Upper lobe of left lung (tissue), 6 donors: ENCODE measurements at regions not wholly inside any gene's neighbourhood (a gene's known extent, or its start where the extent isn't known, plus 50 kb on each side); places are given as distances from the start of the nearest gene placed in this dataset.

Source experiments
- ATAC-seq, 2 donors: fragments of 200-7000 bp; cut with Tn5 transposase; one replicate each; pipeline ENCODE4 v1.9.1; 2022; ENCODE audit warnings: mild to moderate bottlenecking in 2 of 2, moderate library complexity in 2 of 2; ENCODE audit not compliant: low FRiP score in 2 of 2
- DNase-seq, 2 donors: peaks; one replicate each; pipeline ENCODE4 v3.0.0-alpha.2; 2019 to 2020
- H3K27ac ChIP-seq, 4 donors: fragments of 200-600 bp; sonication (generic); one replicate each; pipeline ENCODE4 v1.5.1; 2016 to 2019
- H3K27me3 ChIP-seq, 4 donors: fragments of 200-600 bp; sonication (generic); one replicate each; pipeline ENCODE4 v1.5.1; 2017 to 2019
- H3K36me3 ChIP-seq, 4 donors: fragments of 200-600 bp; sonication (generic); one replicate each; pipeline ENCODE4 v1.5.1; 2016 to 2019
- H3K4me1 ChIP-seq, 4 donors: fragments of 200-600 bp; sonication (generic); one replicate each; pipeline ENCODE4 v1.5.1; 2018 to 2019
- H3K4me3 ChIP-seq, 4 donors: fragments of 200-600 bp; sonication (generic); one replicate each; pipeline ENCODE4 v1.5.1; 2017 to 2019; ENCODE audit warnings: mild to moderate bottlenecking in 2 of 4, moderate library complexity in 1 of 4
- H3K9me3 ChIP-seq, 4 donors: fragments of 200-600 bp; sonication (generic); one replicate each; pipeline ENCODE4 v1.5.1; 2018 to 2019
- EP300 ChIP-seq, 4 donors: sonication (generic); formaldehyde crosslinking; IDR thresholded peaks; one replicate each; pipeline ENCODE4 v1.5.1; 2017; ENCODE audit warnings: antibody characterized with exemption in 4 of 4, control low read depth in 2 of 4
- POLR2A ChIP-seq, 4 donors: fragments of 450-650 bp; IDR thresholded peaks; one replicate each; pipeline ENCODE4 v1.5.1; 2016 to 2017; ENCODE audit warnings: antibody characterized with exemption in 4 of 4, mild to moderate bottlenecking in 2 of 4
- POLR2AphosphoS5 ChIP-seq, 2 donors: sonication (generic); formaldehyde crosslinking; IDR thresholded peaks; one replicate each; pipeline ENCODE4 v1.5.1; 2017; ENCODE audit warnings: antibody characterized with exemption in 2 of 2
- WGBS, 2 donors: methylation state at CpG; one replicate each; pipeline ENCODE4 v1.1.5; 2017 to 2018; 5-methylcytosine and 5-hydroxymethylcytosine counted together
- TF ChIP-seq, protein P1 (sequence below), 6 experiments: fragments of 450-650 bp in 4 of 6; fragments of 200-600 bp in 2 of 6; sonication (generic) in 2 of 6; IDR thresholded peaks; one replicate each; pipeline ENCODE4 v1.5.1; 2016 to 2019; ENCODE audit warnings: antibody characterized with exemption in 6 of 6
- donor health status: DM: no; HTN: no; CAD: no; lungs with moderate emphysema.
- donor health status: DM: no; HTN: yes; CAD: no; lungs with severe emphysema.

DNA sequence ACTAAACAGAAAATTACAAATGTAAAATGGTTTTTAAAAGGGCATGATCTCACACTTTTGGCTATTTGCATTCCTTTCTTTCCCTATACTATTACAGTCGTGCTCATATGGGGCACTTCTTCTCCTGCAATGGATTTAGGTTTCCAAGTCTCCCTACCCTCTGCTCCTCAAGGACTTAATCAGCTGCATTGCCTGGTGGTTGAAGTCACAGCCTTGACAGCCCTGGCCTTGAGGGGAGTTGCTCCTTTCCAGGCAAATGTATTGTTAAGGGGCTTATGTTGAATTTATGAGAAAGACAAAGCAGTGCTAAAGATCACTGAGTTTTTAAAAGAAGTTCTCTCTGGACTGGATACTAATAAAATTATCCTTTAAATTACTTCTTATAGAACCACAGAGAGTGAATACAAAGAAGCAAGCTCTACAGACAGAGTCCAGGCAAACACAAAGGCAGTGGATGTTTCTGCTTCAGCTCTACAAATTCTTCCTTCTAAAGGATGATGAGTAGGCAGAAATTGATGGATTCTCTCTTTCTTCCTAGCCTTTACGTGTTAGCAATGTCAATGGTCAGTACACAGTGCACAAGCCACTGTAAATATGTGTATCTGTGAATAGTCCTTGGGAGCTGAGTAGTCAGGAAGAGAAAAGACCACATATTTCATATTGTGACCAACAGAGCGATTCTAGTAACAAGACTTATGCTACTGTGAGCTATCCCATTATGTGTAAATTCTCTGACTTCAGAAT is 390.9 kb downstream of the TBC1D4 start:
- DNase-seq (no peak), ATAC-seq (no peak)
- no peaks in the 10 kb centered on the region for H3K27me3 ChIP-seq
- H3K4me1 ChIP-seq = no peaks in the 10 kb centered on the region
- 72 to 81% methylated on average over 3 of the region's 3 CpGs for WGBS, 2 donors
- H3K9me3 ChIP-seq = no peaks in the 10 kb centered on the region
- no peak for TF ChIP-seq EP300 (IDR thresholded peaks at IDR 0.05)
- no peak overlapping the region for H3K27ac ChIP-seq
- no peaks in the 10 kb centered on the region for H3K36me3 ChIP-seq
- no peak overlapping the region for H3K4me3 ChIP-seq

DNA sequence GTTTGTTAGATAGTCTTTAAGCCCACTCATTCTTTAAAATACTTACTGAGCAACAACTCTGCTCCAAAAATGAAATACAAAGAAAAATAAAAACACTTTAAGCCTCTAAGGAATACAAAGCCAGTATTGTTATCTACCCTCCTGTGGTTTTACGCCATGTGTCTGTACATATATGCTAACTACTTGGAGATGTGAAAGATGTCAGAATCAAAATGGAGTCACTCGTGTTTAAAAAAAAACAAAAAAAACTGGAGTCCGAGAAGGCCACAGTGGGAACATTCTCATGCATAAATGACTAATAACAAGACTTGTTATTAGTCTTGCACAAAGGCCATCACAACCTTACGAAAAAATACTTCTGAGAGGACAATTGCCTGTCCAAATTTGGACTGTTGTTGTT is 393.1 kb downstream of the TBC1D4 start:
- no peaks in the 10 kb centered on the region for H3K27me3 ChIP-seq
- no peak for ATAC-seq
- DNase-seq = no peak
- WGBS, 2 donors = 82 to 83% methylated on average over 4 of the region's 4 CpGs
- H3K9me3 ChIP-seq = no peaks in the 10 kb centered on the region
- H3K27ac ChIP-seq = no peak overlapping the region
- TF ChIP-seq, protein P1, sequence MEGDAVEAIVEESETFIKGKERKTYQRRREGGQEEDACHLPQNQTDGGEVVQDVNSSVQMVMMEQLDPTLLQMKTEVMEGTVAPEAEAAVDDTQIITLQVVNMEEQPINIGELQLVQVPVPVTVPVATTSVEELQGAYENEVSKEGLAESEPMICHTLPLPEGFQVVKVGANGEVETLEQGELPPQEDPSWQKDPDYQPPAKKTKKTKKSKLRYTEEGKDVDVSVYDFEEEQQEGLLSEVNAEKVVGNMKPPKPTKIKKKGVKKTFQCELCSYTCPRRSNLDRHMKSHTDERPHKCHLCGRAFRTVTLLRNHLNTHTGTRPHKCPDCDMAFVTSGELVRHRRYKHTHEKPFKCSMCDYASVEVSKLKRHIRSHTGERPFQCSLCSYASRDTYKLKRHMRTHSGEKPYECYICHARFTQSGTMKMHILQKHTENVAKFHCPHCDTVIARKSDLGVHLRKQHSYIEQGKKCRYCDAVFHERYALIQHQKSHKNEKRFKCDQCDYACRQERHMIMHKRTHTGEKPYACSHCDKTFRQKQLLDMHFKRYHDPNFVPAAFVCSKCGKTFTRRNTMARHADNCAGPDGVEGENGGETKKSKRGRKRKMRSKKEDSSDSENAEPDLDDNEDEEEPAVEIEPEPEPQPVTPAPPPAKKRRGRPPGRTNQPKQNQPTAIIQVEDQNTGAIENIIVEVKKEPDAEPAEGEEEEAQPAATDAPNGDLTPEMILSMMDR (IDR thresholded peaks at IDR 0.05) = no peak
- TF ChIP-seq POLR2A (IDR thresholded peaks at IDR 0.05) = no peak
- H3K4me3 ChIP-seq = no peak overlapping the region
- H3K36me3 ChIP-seq = no peaks in the 10 kb centered on the region
- H3K4me1 ChIP-seq = no peaks in the 10 kb centered on the region

DNA sequence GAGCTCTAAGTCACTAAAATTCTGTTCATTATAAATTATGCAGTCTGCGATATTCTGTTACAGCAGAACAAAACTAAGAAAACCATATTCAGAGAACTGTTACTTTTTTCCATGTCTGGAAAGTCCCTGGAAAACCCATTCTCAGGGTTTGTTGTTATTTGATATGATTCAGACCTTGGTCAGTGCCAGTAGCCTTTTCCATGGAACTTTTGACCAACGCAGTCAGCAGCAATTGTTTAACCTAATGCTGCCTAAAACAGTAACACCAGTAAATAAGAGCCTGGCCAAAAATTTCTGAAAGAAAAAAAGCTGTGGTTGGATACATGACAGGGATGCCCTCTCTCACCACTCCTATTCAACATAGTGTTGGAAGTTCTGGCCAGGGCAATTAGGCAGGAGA is 402.7 kb downstream of the TBC1D4 start:
- Histone ChIP-seq H3K4me1 (no peaks in the 10 kb centered on the region), H3K27ac (no peak overlapping the region), H3K4me3 (no peak overlapping the region), H3K36me3 (no peaks in the 10 kb centered on the region), H3K27me3 (no peaks in the 10 kb centered on the region), H3K9me3 (no peaks in the 10 kb centered on the region)
- WGBS, 2 donors = 67 to 80% methylated on average over 2 of the region's 2 CpGs
- DNase-seq = no peak
- ATAC-seq = no peak
- no peak for TF ChIP-seq POLR2AphosphoS5 (IDR thresholded peaks at IDR 0.05)
- TF ChIP-seq, protein P1 (IDR thresholded peaks at IDR 0.05) = no peak
- no peak for TF ChIP-seq POLR2A (IDR thresholded peaks at IDR 0.05)
- TF ChIP-seq EP300 (IDR thresholded peaks at IDR 0.05) = no peak

DNA sequence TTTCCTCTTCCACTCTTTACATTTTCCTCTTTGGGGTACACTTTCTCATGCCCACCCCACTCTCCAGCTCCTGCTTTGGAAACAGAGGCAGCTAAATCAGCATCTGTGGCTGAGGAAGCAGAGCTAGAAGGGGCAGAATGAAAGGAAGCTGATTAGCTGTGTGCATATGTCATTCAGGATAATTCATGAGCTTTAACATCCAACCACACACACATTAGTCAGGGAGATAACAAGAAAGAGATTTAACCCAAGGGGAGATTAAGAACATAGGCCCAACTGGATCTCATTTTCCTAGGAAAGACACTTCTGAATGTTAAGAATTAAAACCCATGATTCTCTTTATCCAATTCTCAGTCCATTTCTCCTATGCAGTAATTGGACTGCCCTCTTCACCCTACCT is 405.5 kb downstream of the TBC1D4 start:
- ATAC-seq (no peak), DNase-seq (no peak)
- TF ChIP-seq EP300 (IDR thresholded peaks at IDR 0.05) (no peak), POLR2AphosphoS5 (IDR thresholded peaks at IDR 0.05) (no peak), POLR2A (IDR thresholded peaks at IDR 0.05) (no peak)
- TF ChIP-seq, protein P1 (IDR thresholded peaks at IDR 0.05) = no peak
- Histone ChIP-seq H3K27ac (no peak overlapping the region), H3K9me3 (no peaks in the 10 kb centered on the region), H3K36me3 (no peaks in the 10 kb centered on the region), H3K27me3 (no peaks in the 10 kb centered on the region), H3K4me3 (no peak overlapping the region), H3K4me1 (no peaks in the 10 kb centered on the region)

DNA sequence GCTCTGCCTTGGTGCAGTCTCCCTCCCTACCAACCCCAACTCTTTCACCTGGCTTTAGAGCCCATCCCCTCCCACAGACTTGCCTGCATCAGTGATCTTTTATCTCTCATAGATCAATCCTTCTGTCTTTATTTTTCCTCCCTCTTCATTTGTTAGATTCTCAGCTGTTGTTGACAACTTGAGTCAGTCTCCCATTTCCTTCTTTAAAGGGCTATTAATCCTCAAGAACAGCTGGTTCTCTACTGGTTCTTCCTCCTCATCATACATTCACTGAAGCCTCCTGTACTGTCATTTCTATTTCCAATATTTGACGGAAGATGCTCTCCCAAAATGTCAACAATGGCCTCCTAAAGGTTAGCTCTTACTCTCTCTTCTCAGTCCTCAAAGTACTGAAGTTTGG is 408.2 kb downstream of the TBC1D4 start:
- no peak overlapping the region for H3K27ac ChIP-seq
- ATAC-seq (no peak), DNase-seq (no peak)
- H3K4me3 ChIP-seq = no peak overlapping the region
- no peaks in the 10 kb centered on the region for H3K4me1 ChIP-seq
- no peaks in the 10 kb centered on the region for H3K27me3 ChIP-seq
- TF ChIP-seq, protein P1 (IDR thresholded peaks at IDR 0.05) = no peak
- no peak for TF ChIP-seq POLR2A (IDR thresholded peaks at IDR 0.05)
- TF ChIP-seq EP300 (IDR thresholded peaks at IDR 0.05) = no peak
- no peak for TF ChIP-seq POLR2AphosphoS5 (IDR thresholded peaks at IDR 0.05)
- H3K36me3 ChIP-seq = no peaks in the 10 kb centered on the region
- H3K9me3 ChIP-seq = no peaks in the 10 kb centered on the region
- 76 to 79% methylated on average over 1 of the region's 1 CpG for WGBS, 2 donors
